ENCODE measurements at regions not wholly inside any gene's neighbourhood (a gene's known extent, or its start where the extent isn't known, plus 50 kb on each side); places are given as distances from the start of the nearest gene placed in this dataset.
"Not testable (repeated sequence)": the region's sequence is repeated elsewhere in the genome, so short reads cannot be mapped to it uniquely, and the experiment has no call there.

GRCh38 chr22:16361328-16361727, 231.3 kb downstream of the CCT8L2 start:
- TF ChIP-seq POLR2A (IDR thresholded peaks at IDR 0.05) = not testable (repeated sequence)
- TF ChIP-seq, protein P1, sequence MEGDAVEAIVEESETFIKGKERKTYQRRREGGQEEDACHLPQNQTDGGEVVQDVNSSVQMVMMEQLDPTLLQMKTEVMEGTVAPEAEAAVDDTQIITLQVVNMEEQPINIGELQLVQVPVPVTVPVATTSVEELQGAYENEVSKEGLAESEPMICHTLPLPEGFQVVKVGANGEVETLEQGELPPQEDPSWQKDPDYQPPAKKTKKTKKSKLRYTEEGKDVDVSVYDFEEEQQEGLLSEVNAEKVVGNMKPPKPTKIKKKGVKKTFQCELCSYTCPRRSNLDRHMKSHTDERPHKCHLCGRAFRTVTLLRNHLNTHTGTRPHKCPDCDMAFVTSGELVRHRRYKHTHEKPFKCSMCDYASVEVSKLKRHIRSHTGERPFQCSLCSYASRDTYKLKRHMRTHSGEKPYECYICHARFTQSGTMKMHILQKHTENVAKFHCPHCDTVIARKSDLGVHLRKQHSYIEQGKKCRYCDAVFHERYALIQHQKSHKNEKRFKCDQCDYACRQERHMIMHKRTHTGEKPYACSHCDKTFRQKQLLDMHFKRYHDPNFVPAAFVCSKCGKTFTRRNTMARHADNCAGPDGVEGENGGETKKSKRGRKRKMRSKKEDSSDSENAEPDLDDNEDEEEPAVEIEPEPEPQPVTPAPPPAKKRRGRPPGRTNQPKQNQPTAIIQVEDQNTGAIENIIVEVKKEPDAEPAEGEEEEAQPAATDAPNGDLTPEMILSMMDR (IDR thresholded peaks at IDR 0.05) = not testable (repeated sequence)
